Ecto neural progenitor cell (in vitro differentiated cells): ENCODE measurements at regions not wholly inside any gene's neighbourhood (a gene's known extent, or its start where the extent isn't known, plus 50 kb on each side); places are given as distances from the start of the nearest gene placed in this dataset.
"Not testable (repeated sequence)": the region's sequence is repeated elsewhere in the genome, so short reads cannot be mapped to it uniquely, and the experiment has no call there.

Experiments
- DNase-seq: peaks from one replicate; pipeline ENCODE4 v3.0.0-alpha.2; 2018; ENCODE audit warnings: low spot score

GRCh38 chr10:123270221-123270620, 116.0 kb downstream of the BUB3 start:
- no peak for DNase-seq

- no peak for DNase-seq
These were observed 116.6 kb downstream of the BUB3 start for GRCh38 chr10:123270806-123271205.

DNA sequence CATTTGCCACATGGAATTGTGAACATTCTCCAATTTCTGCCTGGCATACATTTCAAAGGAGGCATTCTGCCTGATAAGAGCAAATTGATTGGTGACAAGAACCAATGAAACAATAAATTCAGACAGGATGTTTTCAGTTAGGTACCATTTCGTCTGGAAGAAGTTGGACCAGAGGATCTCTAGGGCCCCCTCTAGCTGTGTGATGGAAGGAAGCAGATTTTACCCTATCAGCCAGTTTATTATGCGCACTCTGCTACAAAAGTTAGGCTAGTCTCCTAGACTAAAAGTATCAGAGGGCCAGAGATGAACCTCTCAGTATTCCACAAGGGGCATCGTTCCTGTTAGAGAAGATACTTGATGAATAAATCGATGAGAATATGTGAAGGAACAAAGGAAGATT, 118.0 kb downstream of the BUB3 start:
- no peak for DNase-seq

GRCh38 chr10:123274306-123275135, 120.3 kb downstream of the BUB3 start:
- DNase-seq = no peak

DNA sequence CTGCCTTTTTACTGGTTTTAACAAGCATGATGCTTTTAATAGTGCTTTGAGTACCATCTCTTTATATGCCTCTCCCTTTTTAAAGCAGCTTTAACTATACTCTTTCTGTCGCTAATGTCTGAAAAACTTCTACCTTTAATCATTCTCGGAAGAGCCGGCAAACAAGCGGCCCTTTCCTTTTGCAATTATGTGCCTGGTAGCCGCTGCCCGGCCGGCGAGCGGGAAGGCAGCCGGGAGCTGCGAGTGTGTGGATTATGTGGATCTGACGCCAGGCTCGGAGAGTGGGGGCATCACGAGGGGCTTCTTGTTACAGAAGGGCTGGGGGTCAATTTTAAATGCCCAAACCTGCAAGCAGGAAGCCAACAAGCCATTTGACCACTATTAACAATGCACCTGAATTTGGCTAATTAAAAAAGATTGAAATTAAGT, 120.9 kb downstream of the BUB3 start:
- no peak for DNase-seq

- DNase-seq = no peak
These were observed 124.2 kb downstream of the BUB3 start for GRCh38 chr10:123278445-123278844.

- DNase-seq = not testable (repeated sequence)
These were observed 129.2 kb downstream of the BUB3 start for GRCh38 chr10:123283371-123283770.

- DNase-seq = no peak
These were observed 129.8 kb downstream of the BUB3 start for GRCh38 chr10:123284022-123284421.

- DNase-seq = no peak
These were observed 133.5 kb downstream of the BUB3 start for GRCh38 chr10:123287594-123288247.

- DNase-seq = no peak
These were observed 135.2 kb downstream of the BUB3 start for GRCh38 chr10:123289432-123289831.

DNA sequence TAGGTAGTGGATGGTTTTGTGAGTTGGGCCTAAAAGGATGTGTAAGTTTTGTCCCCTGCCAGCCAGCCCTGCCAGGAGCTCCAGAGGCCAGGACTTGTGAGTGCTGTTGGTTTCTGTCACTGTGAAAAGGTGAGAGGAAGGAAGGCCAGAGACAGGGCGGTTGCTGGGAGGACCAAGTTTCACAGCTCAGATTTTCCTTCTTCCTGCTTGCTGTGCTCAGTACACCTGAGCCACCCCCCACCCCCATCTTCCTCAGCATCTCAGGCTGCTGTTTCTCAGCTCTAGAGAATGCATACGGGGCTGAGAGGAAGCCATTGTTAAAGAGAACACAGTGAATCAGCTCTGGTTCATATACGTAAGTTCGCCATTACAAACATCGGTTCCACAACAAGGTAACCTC, 139.9 kb downstream of the BUB3 start:
- no peak for DNase-seq

- no peak for DNase-seq
These were observed 140.7 kb downstream of the BUB3 start for GRCh38 chr10:123294886-123295285.

- DNase-seq = no peak
These were observed 141.4 kb downstream of the BUB3 start for GRCh38 chr10:123295644-123296043.

- no peak for DNase-seq
These were observed 143.0 kb downstream of the BUB3 start for GRCh38 chr10:123297175-123297574.

GRCh38 chr10:123298583-123298982, 144.4 kb downstream of the BUB3 start:
- no peak for DNase-seq

DNA sequence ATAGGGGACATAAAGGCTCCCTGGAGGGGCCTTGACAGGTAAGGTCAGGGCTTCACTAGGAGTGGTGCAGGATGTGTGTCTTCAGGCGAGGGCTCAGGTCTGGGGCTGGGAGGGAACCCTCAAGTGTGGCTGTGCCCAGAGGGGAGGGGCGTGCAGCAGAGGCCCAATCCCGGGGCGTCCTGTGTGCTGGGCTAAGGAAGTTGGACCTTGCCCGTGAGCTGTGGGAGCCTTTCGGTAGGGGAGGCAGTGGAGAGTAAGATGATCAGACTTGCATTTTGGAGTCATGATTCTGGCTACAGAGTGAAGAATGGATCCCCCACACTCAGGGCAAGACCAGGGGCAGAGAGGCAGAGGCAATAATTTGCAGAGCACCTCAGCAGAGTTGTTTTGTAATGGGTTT, 145.4 kb downstream of the BUB3 start:
- no peak for DNase-seq

- DNase-seq = no peak
These were observed 147.1 kb downstream of the BUB3 start for GRCh38 chr10:123301077-123301857.

DNA sequence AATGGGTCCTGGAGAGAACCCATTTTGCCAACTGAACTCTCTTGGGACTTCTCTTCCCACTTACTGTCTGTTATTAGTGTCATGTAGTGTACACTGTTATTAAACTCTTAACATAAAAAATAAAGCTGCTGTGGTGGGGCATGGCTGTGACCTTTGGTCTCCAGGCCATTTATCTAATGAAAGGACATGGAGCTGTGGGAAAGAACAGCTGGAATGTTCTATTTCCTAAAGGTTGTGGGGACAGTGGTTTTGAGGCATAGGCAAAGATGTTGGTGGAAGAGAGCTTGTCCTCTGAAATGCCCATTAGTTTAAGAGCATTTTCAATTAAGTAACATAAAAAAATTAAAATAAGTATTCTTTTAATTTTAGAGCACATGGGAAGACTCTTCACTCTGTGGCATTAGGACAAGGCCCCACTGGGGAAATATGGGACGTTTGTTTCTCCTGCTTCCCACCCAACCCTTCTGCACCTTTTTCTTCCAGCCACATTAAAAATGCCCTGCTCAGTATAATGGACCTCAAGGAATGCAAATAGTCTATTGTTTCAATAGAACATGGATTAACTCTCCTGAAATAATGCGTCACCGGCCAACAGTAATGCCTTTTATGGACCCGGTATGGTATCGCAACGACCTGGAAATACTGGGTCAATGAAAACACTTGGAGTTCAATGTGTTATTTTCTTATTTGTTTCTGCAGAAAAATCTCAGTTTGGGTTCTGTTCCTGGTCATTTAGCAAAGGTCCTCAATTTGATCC, 149.6 kb downstream of the BUB3 start:
- no peak for DNase-seq

- no peak for DNase-seq
These were observed 151.5 kb downstream of the BUB3 start for GRCh38 chr10:123305671-123306070.

GRCh38 chr10:123306290-123306689, 152.1 kb downstream of the BUB3 start:
- DNase-seq = no peak

GRCh38 chr10:123309731-123310130, 155.5 kb downstream of the BUB3 start:
- no peak for DNase-seq

- no peak for DNase-seq
These were observed 162.6 kb downstream of the BUB3 start for GRCh38 chr10:123316776-123317175.
